Neuron (in vitro differentiated cells): ENCODE measurements at regions not wholly inside any gene's neighbourhood (a gene's known extent, or its start where the extent isn't known, plus 50 kb on each side); places are given as distances from the start of the nearest gene placed in this dataset.
"Not testable (repeated sequence)": the region's sequence is repeated elsewhere in the genome, so short reads cannot be mapped to it uniquely, and the experiment has no call there.

Experiments
- H2AFZ ChIP-seq: one replicate; pipeline ENCODE4 v1.6.1; 2013; ENCODE audit warnings: low read depth, mild to moderate bottlenecking, inconsistent platforms, low read length, moderate library complexity
- H3K27me3 ChIP-seq: one replicate; pipeline ENCODE4 v1.6.1; 2013; ENCODE audit warnings: low read length; ENCODE audit not compliant: insufficient read depth
- H3K36me3 ChIP-seq: one replicate; pipeline ENCODE4 v1.6.1; 2013; ENCODE audit warnings: low read length; ENCODE audit not compliant: insufficient read depth
- H3K4me1 ChIP-seq: one replicate; pipeline ENCODE4 v1.6.1; 2013; ENCODE audit warnings: low read length; ENCODE audit not compliant: insufficient read depth
- H3K4me3 ChIP-seq: 2 replicates; pipeline ENCODE4 v1.5.1; 2013; ENCODE audit warnings: mild to moderate bottlenecking, low read length, moderate library complexity
- H3K9me3 ChIP-seq: one replicate; pipeline ENCODE4 v1.6.1; 2013; ENCODE audit warnings: low read length

DNA sequence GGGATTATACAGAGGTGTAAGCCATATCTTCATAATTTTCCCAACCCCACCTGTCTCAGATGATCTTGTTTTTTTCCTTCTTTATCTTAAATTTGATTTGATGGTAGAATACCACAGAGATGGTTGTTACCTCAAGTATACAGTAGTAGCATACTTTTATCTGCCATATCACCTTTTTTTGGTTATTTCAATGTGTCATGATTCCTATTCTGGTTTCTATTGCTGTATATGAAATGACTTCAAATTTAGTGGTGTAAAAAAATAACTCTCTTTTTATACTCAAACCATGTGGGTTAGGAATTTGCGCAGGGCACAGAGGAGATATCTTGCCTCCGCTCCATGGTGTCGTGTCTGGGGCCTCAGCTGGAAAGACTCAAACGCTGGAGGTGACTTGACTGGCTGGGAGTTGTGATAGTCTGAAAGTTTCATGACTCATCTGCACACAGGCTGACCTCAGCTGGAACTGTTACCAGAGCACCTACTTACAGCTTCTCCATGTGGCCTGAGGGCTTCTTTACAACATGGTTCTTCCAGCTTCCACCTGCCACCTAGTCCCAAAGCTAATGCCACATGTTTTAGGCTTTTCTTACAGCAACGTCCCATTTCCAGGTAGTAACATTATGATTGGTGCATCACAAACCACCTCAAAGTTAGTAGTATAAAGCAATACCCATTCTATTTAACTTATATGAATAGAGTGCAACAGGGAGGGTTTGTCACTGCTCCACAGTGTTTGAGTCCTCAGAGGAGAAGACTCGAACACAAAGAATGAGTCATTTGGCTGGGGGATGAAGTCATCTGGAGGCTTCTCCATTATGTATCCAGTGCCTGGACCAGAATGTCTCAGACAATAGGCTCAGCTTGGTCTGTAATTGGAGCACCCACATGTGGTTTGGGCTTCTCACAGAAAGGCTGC lies 82.3 kb upstream of the XPO1 start:
- H3K36me3 ChIP-seq, result no peaks in the 10 kb centered on the region
- no peaks in the 10 kb centered on the region for H3K27me3 ChIP-seq
- H2AFZ ChIP-seq, result no peak overlapping the region
- no peaks in the 10 kb centered on the region for H3K9me3 ChIP-seq
- no peak overlapping the region for H3K4me3 ChIP-seq
- no peaks in the 10 kb centered on the region for H3K4me1 ChIP-seq

DNA sequence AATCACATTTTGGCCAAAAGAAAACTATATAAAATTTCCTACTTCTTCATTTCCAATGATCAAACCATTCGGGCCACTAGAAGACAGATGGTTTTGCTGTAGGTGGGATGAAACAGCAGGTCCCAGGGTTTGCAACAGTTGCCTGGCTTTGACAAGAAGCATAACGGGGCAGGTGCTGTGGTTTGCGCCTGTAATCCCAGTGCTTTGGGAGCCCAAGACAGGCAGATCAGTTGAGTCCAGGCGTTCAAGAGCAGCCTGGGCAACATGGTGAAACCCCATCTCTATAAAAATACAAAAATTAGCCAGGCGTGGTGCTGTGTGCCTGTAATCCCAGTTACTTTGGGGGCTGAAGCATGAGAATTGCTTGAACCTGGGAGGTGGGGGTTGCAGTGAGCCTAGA lies 81.4 kb upstream of the XPO1 start:
- Histone ChIP-seq H3K36me3 (no peaks in the 10 kb centered on the region), H3K4me1 (no peaks in the 10 kb centered on the region), H3K27me3 (no peaks in the 10 kb centered on the region), H2AFZ (no peak overlapping the region), H3K4me3 (no peak overlapping the region), H3K9me3 (no peaks in the 10 kb centered on the region)

DNA sequence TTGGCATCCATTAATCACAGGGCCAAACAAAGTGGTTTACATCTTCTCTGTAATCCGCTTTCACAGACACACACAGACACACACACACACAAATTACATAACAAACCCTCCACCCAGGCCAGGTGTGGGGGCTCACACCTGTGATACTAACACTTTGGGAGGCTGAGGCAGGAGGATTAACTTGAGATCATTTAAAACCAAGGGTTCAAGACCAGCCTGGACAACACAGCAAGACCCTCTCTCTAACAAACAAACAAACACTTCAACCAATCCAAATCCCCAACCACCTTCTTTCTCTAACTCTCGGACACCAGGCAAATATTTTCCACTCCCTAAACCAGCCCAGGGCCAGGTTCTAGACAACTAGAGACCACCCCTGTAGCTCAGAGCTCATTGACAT lies 79.5 kb upstream of the XPO1 start:
- Histone ChIP-seq H3K4me3 (no peak overlapping the region), H3K36me3 (no peaks in the 10 kb centered on the region), H3K9me3 (no peaks in the 10 kb centered on the region), H2AFZ (no peak overlapping the region), H3K4me1 (no peaks in the 10 kb centered on the region), H3K27me3 (no peaks in the 10 kb centered on the region)

DNA sequence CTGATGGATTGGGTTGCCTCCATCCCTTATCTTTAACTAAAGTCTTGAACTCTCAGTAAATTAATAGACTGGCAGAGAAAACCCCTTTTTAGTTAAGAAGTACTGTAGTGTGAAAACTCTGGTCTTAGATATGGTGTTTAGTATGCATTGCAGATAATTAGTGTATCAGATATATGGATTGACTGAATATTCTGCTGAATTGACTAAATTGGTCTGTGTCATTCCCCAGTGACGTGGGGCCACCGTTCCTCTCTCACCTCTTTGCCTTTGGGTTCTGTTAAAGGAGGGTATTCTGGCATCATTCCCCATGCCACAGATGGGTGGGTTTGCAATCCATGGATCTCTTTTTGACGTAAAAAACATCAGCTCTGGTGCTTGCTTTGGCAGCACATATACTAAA lies 67.1 kb upstream of the XPO1 start:
- no peak overlapping the region for H2AFZ ChIP-seq
- H3K4me3 ChIP-seq, result no peak overlapping the region
- no peaks in the 10 kb centered on the region for H3K36me3 ChIP-seq
- H3K4me1 ChIP-seq, result no peaks in the 10 kb centered on the region
- no peaks in the 10 kb centered on the region for H3K27me3 ChIP-seq
- no peaks in the 10 kb centered on the region for H3K9me3 ChIP-seq

DNA sequence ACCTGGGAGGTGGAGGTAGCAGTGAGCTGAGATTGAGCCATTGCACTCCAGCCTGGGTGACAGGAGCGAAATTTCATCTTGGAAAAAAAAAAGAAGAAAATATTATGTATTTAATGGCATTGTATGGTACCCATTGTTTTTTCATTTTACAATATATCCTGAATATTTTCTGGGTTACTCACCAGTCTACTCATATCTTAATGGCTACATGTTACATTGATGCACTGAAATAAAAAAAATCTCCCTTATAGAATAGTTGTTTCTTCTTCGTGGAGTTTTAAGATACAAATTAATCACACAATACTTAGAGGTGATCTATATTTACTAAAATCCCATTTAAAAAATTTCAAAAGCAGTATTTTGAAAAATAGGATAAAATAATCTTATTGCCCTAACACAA lies 66.3 kb upstream of the XPO1 start:
- Histone ChIP-seq H2AFZ (no peak overlapping the region), H3K4me3 (no peak overlapping the region)

DNA sequence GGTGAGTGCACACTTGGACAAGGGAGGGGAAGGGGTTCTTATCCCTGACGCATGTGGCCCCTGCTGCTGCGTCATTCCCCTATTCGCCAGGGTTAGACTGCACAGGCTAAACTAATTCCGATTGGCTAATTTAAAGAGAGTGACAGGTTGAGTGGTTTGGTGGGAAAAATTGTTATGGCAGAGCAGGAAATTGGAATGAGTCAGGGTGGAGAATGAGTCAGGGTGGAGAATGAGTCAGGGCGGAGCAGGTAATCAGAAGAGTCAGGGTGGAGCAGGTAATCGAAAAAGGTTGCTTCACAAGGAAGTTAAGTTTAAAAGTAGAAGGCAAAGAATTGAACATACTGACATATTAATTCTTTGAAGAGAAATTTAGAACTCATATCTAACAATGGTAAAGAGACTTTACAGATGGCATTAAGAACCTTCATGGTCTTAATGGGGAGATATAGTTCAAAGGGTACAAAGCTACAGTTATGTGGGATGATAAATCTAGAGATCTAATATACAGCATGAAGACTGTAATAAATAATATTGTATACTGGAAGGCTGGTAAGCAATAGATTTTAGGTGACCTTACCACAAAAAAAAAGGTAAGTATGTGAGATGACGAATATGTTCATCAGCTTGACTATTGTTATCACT lies 60.5 kb upstream of the XPO1 start:
- H2AFZ ChIP-seq, H3K27me3 ChIP-seq, H3K4me1 ChIP-seq, H3K9me3 ChIP-seq, H3K36me3 ChIP-seq, H3K4me3 ChIP-seq: not testable (repeated sequence)

More for the DNA sequence above, 66.3 kb upstream of the XPO1 start:
- H3K27me3 ChIP-seq, result no peaks in the 10 kb centered on the region
- H3K36me3 ChIP-seq, result no peaks in the 10 kb centered on the region
- H3K9me3 ChIP-seq, result no peaks in the 10 kb centered on the region
- H3K4me1 ChIP-seq, result no peaks in the 10 kb centered on the region

DNA sequence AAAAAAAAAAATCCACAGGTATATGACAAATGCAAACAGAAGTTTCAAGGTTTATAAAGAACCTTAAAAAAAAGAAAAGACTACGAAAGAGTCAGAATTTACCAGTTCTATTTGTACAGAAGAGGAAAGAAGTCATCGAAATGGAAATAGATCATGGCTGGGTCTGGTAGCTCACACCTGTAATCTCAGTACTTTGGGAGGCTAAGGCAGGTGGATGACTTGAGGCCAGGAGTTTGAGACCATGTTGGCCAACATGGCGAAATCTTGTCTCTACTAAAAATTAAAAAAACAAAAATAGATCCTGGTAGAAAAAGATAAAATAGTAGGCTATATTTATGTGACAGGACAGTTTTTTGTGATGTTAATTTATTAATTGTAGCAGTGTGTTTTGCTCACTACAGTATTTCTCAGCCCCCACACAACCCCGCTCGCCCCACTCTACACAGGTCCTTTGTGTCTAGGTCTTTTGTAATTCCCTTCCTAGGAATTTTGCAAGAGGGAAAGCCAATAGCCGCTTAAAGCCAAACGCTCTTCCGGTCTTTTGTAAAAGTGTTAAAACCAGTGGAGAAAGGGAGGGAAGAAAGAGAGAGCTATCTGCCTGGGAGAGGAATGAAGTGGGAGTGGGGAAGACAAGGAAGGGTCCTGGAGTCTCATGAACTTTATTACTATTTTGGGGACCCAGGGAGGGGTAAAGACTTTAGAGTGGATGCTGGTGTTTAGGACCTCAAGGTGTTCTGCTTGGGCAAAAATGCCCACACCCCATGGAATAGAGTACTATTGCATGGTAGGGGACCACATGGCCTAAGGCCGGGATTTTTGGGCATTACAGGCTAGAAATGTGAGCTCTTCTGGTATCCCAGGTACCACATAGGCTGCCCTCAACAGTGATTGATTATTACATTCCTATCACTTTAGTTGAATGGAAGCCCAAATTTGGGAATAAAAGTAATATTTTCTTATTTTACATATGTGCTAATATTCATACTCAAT lies 59.4 kb upstream of the XPO1 start:
- no peaks in the 10 kb centered on the region for H3K27me3 ChIP-seq
- H3K4me1 ChIP-seq, result peaks cover 3% of the 10 kb centered on the region
- H3K4me3 ChIP-seq, result no peak overlapping the region
- H3K36me3 ChIP-seq, result no peaks in the 10 kb centered on the region
- H3K9me3 ChIP-seq, result no peaks in the 10 kb centered on the region
- H2AFZ ChIP-seq, result no peak overlapping the region

DNA sequence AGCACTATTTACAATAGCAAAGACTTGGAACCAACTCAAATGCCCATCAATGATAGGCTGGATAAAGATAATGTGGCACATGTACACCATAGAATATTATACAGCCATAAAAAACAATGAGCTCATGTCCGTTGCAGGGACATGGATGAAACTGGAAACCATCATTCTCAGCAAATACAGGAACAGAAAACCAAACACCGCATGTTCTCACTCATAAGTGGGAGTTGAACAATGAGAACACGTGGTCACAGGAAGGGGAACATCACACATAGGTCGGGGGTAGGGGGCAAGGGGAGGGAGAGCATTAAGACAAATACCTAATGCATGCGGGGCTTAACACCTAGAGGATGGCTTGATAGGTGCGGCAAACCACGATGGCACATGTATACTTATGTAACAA lies 56.0 kb upstream of the XPO1 start:
- not testable (repeated sequence) for H2AFZ ChIP-seq, H3K4me3 ChIP-seq, H3K27me3 ChIP-seq, H3K9me3 ChIP-seq, H3K4me1 ChIP-seq, H3K36me3 ChIP-seq

DNA sequence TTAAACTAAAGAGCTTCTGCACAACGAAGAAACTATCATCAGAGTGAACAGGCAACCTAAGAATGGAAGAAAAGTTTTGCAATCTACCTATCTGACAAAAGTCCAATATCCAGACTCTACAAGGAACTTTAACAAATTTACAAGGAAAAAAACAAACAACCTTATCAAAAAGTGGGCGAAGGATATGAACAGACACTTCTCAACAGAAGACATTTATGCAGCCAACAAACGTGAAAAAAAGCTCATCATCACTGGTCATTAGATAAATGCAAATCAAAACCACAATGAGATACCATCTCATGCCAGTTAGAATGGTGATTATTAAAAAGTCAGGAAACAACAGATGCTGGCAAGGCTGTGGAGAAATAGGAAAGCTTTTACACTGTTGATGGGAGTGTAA lies 55.5 kb upstream of the XPO1 start:
- H3K36me3 ChIP-seq, H3K4me1 ChIP-seq, H3K27me3 ChIP-seq, H2AFZ ChIP-seq, H3K4me3 ChIP-seq, H3K9me3 ChIP-seq: not testable (repeated sequence)

DNA sequence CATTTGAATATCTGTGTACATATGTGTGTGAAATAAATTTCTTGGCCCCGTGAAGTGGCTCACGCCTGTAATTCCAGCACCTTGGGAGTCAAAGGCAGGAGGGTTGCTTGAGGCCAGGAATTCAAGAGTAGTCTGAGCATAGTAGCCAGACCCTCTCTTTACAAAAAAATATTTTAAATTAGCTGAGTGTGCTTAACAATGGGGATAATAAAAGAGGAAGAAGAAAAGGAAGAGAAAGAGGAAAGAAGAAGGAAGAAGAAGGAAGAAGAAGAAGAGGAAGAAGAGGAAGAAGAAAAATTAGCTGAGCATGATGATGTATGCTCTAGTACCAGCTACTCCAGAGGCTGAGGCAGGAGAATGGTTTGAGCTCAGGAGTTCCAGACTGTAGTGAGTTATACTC lies 52.1 kb upstream of the XPO1 start:
- Histone ChIP-seq H3K4me1 (peaks cover under 1% of the 10 kb centered on the region), H3K27me3 (no peaks in the 10 kb centered on the region), H2AFZ (no peak overlapping the region), H3K9me3 (no peaks in the 10 kb centered on the region), H3K36me3 (no peaks in the 10 kb centered on the region), H3K4me3 (no peak overlapping the region)

DNA sequence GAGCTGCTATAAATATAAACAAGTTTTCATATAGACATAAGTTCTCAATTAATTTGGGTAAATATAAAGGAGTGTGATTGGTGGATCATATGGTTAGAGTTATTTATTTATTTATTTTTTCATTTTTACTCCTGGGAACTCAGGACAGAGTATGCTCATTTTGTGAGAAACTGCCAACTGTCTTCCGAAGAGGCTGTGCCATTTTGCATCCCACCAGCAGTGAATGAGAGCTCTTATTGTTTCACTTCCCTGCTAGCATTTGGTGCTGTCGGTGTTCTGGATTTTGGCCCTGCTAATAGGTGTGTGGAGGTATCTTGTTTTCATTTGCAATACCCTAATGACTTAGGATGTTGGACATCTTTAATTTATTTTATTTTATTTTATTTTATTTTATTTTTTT lies 50.4 kb upstream of the XPO1 start:
- Histone ChIP-seq H3K36me3 (no peaks in the 10 kb centered on the region), H2AFZ (no peak overlapping the region), H3K9me3 (no peaks in the 10 kb centered on the region), H3K27me3 (no peaks in the 10 kb centered on the region), H3K4me1 (peaks cover 1% of the 10 kb centered on the region), H3K4me3 (no peak overlapping the region)
